Liver (tissue), 3 donors: ENCODE measurements at regions not wholly inside any gene's neighbourhood (a gene's known extent, or its start where the extent isn't known, plus 50 kb on each side); places are given as distances from the start of the nearest gene placed in this dataset.

ENCODE experiments used
- CTCF ChIP-seq: fragments of 150-350 bp; IDR thresholded peaks from 2 replicates; pipeline ENCODE4 v1.5.1; 2017; ENCODE audit warnings: improper control_type of control experiment, low read depth, low read length; ENCODE audit not compliant: missing input control
- EGR1 ChIP-seq, 2 donors: IDR thresholded peaks; 2 replicates each; pipeline ENCODE4 v1.6.1; 2016 to 2018; ENCODE audit warnings: antibody characterized with exemption in 2 of 2, low read depth in 2 of 2
- GABPA ChIP-seq, 2 donors: IDR thresholded peaks in 1 of 2; conservative IDR thresholded peaks in 1 of 2; 2 replicates each; pipeline ENCODE4 v1.6.1; 2016; ENCODE audit warnings: antibody characterized with exemption in 2 of 2, mild to moderate bottlenecking in 1 of 2, moderate library complexity in 1 of 2
- JUND ChIP-seq, 2 donors: IDR thresholded peaks; 2 replicates each; pipeline ENCODE4 v1.6.1; 2016; ENCODE audit warnings: antibody characterized with exemption in 2 of 2
- NR2F2 ChIP-seq: IDR thresholded peaks from 2 replicates; pipeline ENCODE4 v1.6.1; 2016; ENCODE audit warnings: antibody characterized with exemption
- REST ChIP-seq: IDR thresholded peaks from 2 replicates; pipeline ENCODE4 v1.6.1; 2016; ENCODE audit warnings: antibody characterized with exemption, mild to moderate bottlenecking
- RXRA ChIP-seq, 2 donors: IDR thresholded peaks; 2 replicates each; pipeline ENCODE4 v1.6.1; 2017 to 2018; ENCODE audit warnings: antibody characterized with exemption in 2 of 2, mild to moderate bottlenecking in 1 of 2
- SP1 ChIP-seq: IDR thresholded peaks from 2 replicates; pipeline ENCODE4 v1.6.1; 2018; ENCODE audit warnings: antibody characterized with exemption, mild to moderate bottlenecking
- ZBTB33 ChIP-seq: IDR thresholded peaks from 2 replicates; pipeline ENCODE4 v1.6.1; 2016; ENCODE audit warnings: antibody characterized with exemption
- donor health status: healthy.
- donor health status: healthy.

- TF ChIP-seq EGR1 (IDR thresholded peaks at IDR 0.05; ENCODE audit: low read depth in 2 of 2): no peak
- TF ChIP-seq CTCF: no peak
- no peak for TF ChIP-seq REST
- TF ChIP-seq SP1: no peak
- TF ChIP-seq JUND (IDR thresholded peaks at IDR 0.05): no peak
- TF ChIP-seq ZBTB33: no peak
- TF ChIP-seq NR2F2: no peak
- TF ChIP-seq GABPA (IDR thresholded peaks at IDR 0.05 in 1 of 2, conservative IDR thresholded peaks at IDR 0.05 in 1 of 2): no peak
- TF ChIP-seq RXRA (IDR thresholded peaks at IDR 0.05): no peak
Observed at GRCh38 chr2:38474021-38474456, 97.0 kb upstream of the ATL2 start.
